ENCODE measurements at regions not wholly inside any gene's neighbourhood (a gene's known extent, or its start where the extent isn't known, plus 50 kb on each side); places are given as distances from the start of the nearest gene placed in this dataset.
A peak's percentile ranks its signal among the peaks of the same experiment; 100 is the strongest.

- H3K4me3 Mint-ChIP-seq (ENCODE audit: unreplicated experiment): no peak overlapping the region
- H3K9me3 Mint-ChIP-seq (ENCODE audit: unreplicated experiment): no peaks in the 10 kb centered on the region
- H3K4me1 Mint-ChIP-seq (ENCODE audit: unreplicated experiment): no peaks in the 10 kb centered on the region
- TF ChIP-seq CTCF (IDR thresholded peaks at IDR 0.05): no peak
- no peak overlapping the region for H3K27ac Mint-ChIP-seq (ENCODE audit: unreplicated experiment)
- H3K36me3 Mint-ChIP-seq (ENCODE audit: unreplicated experiment): no peaks in the 10 kb centered on the region
- no peak for DNase-seq (ENCODE audit: extremely low spot score, unreplicated experiment)
- H3K27me3 Mint-ChIP-seq (ENCODE audit: unreplicated experiment): peaks cover 11% of the 10 kb centered on the region
Measured at GRCh38 chr12:115885040-115885690, 392.3 kb downstream of the MED13L start.

GRCh38 chr12:115882936-115883335, 394.6 kb downstream of the MED13L start:
- Mint-ChIP-seq H3K4me1 (ENCODE audit: unreplicated experiment) (no peaks in the 10 kb centered on the region), H3K9me3 (ENCODE audit: unreplicated experiment) (no peaks in the 10 kb centered on the region), H3K27ac (ENCODE audit: unreplicated experiment) (no peak overlapping the region), H3K4me3 (ENCODE audit: unreplicated experiment) (no peak overlapping the region), H3K36me3 (ENCODE audit: unreplicated experiment) (no peaks in the 10 kb centered on the region), H3K27me3 (ENCODE audit: unreplicated experiment) (peaks cover 14% of the 10 kb centered on the region)
- TF ChIP-seq CTCF (IDR thresholded peaks at IDR 0.05): no peak
- no peak for DNase-seq (ENCODE audit: extremely low spot score, unreplicated experiment)

- no peaks in the 10 kb centered on the region for H3K4me1 Mint-ChIP-seq (ENCODE audit: unreplicated experiment)
- H3K27ac Mint-ChIP-seq (ENCODE audit: unreplicated experiment): no peak overlapping the region
- no peak for TF ChIP-seq CTCF (IDR thresholded peaks at IDR 0.05)
- H3K4me3 Mint-ChIP-seq (ENCODE audit: unreplicated experiment): no peak overlapping the region
- H3K27me3 Mint-ChIP-seq (ENCODE audit: unreplicated experiment): peaks cover 24% of the 10 kb centered on the region
- no peaks in the 10 kb centered on the region for H3K36me3 Mint-ChIP-seq (ENCODE audit: unreplicated experiment)
- H3K9me3 Mint-ChIP-seq (ENCODE audit: unreplicated experiment): no peaks in the 10 kb centered on the region
- DNase-seq (ENCODE audit: extremely low spot score, unreplicated experiment): peak; percentile 32
Measured at GRCh38 chr12:115880238-115880637, 397.3 kb downstream of the MED13L start.

GRCh38 chr12:115879354-115879753, 398.1 kb downstream of the MED13L start:
- no peak for TF ChIP-seq CTCF (IDR thresholded peaks at IDR 0.05)

GRCh38 chr12:115873451-115874082, 403.9 kb downstream of the MED13L start:
- no peak overlapping the region for H3K27ac Mint-ChIP-seq (ENCODE audit: unreplicated experiment)
- no peaks in the 10 kb centered on the region for H3K36me3 Mint-ChIP-seq (ENCODE audit: unreplicated experiment)
- peaks cover 35% of the 10 kb centered on the region for H3K27me3 Mint-ChIP-seq (ENCODE audit: unreplicated experiment)
- H3K9me3 Mint-ChIP-seq (ENCODE audit: unreplicated experiment): no peaks in the 10 kb centered on the region
- TF ChIP-seq CTCF (IDR thresholded peaks at IDR 0.05): no peak
- H3K4me3 Mint-ChIP-seq (ENCODE audit: unreplicated experiment): no peak overlapping the region
- no peak for DNase-seq (ENCODE audit: extremely low spot score, unreplicated experiment)
- H3K4me1 Mint-ChIP-seq (ENCODE audit: unreplicated experiment): no peaks in the 10 kb centered on the region

More at GRCh38 chr12:115879354-115879753, 398.1 kb downstream of the MED13L start:
- Mint-ChIP-seq H3K4me3 (ENCODE audit: unreplicated experiment) (no peak overlapping the region), H3K9me3 (ENCODE audit: unreplicated experiment) (no peaks in the 10 kb centered on the region), H3K27ac (ENCODE audit: unreplicated experiment) (no peak overlapping the region), H3K27me3 (ENCODE audit: unreplicated experiment) (peaks cover 22% of the 10 kb centered on the region), H3K4me1 (ENCODE audit: unreplicated experiment) (no peaks in the 10 kb centered on the region), H3K36me3 (ENCODE audit: unreplicated experiment) (no peaks in the 10 kb centered on the region)
- peak; percentile 68 for DNase-seq (ENCODE audit: extremely low spot score, unreplicated experiment)
